NCI-H1105 treated with DMSO at 0.1 percent for 48 hours (cell line): ENCODE measurements at regions not wholly inside any gene's neighbourhood (a gene's known extent, or its start where the extent isn't known, plus 50 kb on each side); places are given as distances from the start of the nearest gene placed in this dataset.
"Not testable (repeated sequence)": the region's sequence is repeated elsewhere in the genome, so short reads cannot be mapped to it uniquely, and the experiment has no call there.

Experiments used
- DNase-seq: peaks from one replicate; lab custom pipeline; 2025; lab: John Stamatoyannopoulos, UW

- DNase-seq, result no peak
These were observed 50.3 kb downstream of the RBFOX3 start for GRCh38 chr17:79560527-79560926.

DNA sequence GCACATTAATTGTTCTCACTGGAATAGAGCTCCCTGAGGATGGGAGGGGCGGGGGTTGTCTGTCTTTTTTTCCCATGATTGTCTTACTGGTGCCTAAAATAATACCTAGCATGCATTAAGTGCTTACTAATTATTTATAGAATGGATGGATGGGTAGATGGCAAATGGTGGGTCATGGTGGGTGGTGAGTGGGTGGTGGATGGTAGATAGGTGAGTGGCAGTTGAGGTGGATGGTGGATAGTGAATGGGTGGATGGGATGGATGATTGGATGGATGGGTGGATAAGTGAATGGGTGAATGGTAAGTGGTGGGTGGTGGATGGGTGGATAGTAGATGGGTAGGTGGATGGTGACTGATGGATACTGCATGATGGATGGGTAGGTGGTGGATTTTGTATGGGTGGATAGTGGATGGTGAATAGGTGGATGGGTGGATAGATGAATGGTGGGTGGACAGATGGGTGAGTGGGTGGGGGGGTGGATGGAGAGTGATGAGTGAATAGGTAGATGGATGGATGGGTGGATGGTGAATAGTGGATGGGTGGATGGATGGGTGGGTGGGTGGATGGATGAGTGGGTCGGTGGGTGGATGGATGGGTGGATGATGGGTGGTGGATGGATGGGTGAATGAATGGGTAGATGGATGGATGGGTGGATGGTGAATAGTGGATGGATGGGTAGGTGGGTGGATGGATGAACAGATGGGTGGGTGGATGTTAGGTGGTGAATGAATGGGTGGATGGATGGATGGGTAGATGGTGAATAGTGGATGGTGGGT lies 51.6 kb downstream of the RBFOX3 start:
- no peak for DNase-seq

DNA sequence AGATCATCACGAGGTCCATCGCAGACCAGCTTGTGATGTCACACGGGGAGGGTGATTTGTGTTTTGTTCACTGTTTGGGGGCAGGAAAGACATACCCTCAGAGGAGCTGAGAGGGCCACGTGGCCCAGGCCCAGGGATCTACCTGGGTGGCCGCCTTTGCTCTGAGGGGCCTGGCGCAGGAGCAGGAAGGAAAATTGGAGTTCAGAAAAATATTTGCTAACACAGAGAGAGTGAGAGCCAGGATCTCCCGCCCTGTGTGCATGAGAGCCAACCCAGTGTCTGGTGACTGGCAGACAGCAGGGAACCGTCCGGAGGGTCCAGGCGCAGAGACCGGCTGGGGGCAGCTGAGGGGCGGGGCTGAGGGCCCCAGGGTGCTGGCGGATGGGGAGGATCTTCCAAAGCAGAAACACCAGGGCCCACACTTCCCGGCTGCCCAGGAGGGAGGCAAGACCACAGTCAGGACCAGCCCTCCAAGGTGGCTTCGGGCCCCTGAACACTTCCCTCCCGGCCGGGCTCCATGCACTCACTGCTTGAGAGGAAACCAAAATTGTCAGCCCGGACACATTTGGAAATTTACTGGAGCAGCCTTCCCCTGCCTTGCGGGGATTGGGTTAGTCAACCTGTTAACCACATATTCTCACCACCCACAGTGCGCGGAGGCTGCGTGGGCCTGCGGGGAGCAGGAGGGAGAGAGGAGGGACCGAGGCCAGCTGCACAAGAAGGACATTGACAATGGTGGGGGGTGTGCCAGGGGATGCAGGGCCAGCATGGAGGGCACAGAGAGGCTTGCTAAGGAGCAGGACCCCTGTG lies 52.6 kb downstream of the RBFOX3 start:
- DNase-seq, result no peak

- DNase-seq, result no peak
These were observed 53.4 kb downstream of the RBFOX3 start for GRCh38 chr17:79557276-79558090.

DNA sequence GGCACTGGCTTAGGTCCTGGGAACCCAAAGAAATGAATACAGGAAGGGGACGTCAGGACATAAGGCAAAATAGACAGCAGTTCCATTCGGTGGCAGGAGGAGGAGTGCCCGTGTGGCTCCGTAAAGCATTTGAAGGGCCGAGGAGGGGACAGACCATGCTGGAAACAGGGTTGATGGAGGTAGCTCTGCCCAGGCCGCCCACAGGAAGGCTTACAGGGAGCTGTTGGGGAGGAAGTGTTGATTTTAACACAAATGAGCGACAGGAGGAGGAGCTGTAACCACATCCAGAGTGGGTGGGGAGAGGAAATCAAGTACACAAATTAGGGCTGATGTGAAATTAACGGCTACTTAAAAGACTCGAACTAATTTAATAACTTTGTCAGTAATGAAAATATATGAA lies 54.6 kb downstream of the RBFOX3 start:
- no peak for DNase-seq

DNA sequence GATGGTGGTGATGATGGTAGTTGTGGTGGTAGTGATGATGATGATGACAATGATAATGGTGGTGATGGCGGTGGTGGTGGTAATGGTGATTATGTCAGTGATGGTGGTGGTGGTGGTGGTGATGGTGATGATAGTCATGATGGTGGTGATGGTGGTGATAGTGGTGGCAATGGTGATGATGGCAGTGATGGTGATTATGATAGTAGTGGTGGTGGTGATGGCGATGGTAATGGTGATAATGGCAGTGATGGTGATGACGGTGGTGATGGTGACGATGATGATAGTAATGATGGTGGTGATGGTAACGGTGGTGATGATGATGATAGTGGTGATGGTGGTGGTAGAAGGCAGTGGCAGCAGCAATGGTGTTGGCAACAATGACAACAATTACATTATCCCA lies 55.3 kb downstream of the RBFOX3 start:
- DNase-seq, result no peak

GRCh38 chr17:79554346-79554745 lies 56.5 kb downstream of the RBFOX3 start:
- not testable (repeated sequence) for DNase-seq

GRCh38 chr17:79552824-79553223 lies 58.0 kb downstream of the RBFOX3 start:
- DNase-seq, result no peak

DNA sequence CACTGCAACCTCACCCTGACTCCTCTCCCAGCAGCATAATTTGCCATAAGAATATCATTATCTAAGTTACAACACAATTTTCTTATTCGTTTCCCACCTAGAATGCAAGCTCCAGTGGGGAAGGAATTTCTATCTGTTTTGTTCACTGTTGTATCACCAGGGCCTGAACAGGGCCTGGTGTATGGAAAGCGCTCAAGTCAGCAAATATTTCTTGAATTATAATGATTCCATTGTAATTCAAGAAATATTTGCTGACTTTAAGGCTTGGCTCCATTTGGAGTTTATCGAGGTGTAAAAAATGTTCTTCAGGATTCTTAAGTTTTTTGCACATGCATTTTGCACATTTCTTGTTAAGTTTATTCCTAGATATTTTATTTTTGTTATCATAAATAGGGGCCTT lies 58.4 kb downstream of the RBFOX3 start:
- DNase-seq, result no peak

- DNase-seq, result no peak
These were observed 61.5 kb downstream of the RBFOX3 start for GRCh38 chr17:79549141-79549915.

DNA sequence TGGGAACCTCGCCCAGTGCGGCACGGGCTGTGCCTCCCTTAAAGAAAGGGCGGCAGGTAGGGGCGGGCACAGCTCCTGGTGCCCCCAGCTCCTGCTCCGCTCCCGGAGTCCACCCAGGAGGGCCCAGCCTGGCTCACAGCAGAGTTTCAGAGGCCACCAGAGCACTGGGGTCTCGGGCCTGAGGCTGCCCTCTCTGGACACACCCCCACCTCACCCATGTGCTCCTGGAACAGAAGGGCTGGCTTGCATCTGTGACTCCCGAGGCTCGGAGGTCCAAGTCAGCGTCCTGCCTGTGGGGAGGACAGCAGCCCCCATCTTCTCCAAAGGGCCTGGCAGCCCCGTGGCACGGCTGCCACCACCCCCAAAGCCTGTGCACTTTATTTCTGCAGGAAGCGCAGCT lies 62.7 kb downstream of the RBFOX3 start:
- DNase-seq, result no peak

DNA sequence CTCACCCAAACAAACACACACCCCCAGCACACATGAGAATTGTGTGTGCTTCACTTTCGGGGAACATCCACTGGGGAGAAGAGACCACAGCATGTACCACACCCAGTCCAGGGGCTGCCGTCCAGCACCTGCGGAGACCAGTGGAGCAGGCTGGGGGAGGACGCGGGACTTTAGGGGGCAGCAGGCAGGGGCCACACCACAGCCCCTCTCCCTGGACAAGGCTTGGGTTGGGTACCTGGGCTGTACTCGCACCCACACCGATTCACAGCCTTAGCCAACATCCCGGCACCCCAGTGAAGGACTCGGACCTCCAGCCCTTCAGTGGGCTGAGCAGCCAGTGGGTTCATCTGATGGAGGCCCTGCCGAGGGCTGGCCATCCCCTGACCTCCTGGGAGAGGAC lies 63.3 kb downstream of the RBFOX3 start:
- DNase-seq, result no peak

GRCh38 chr17:79547171-79547570 lies 63.7 kb downstream of the RBFOX3 start:
- DNase-seq, result not testable (repeated sequence)

- no peak for DNase-seq
These were observed 64.5 kb downstream of the RBFOX3 start for GRCh38 chr17:79546386-79546785.

DNA sequence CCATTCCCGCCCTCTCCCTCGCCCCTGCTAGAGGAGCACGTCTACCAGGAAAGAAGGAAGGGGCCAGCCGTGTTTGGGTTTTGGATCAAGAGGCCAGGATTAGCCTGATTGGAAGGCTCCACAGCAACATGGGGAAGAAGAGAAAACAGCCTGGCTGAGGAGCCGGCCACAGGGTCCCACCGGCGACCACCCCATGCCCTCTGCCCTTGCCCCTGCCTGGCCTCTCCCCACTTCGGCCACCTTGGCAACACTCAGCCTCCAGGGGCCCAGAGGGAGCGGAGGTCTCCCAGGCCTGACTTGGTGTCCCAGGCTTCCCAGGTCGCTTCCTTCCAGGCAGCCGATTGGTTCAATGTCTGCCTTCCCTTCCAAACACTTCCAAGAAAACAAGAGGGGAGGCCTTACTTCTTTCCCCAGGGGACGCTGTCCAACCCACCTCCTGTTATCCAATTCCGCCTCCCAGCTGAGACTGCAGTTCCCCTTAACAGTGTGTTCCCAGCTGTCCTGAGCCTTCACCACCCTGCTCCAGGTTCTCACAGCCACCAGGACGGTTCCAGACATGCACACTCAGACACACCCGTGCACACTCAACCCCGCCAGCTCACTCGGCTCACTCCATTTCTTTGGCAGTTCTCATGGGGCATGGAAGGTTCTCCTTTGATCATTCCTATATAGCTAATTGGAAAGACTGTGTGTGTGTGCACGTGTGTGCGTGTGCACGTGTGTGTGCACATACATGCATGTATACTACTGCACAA lies 65.4 kb downstream of the RBFOX3 start:
- no peak for DNase-seq

- no peak for DNase-seq
These were observed 66.5 kb downstream of the RBFOX3 start for GRCh38 chr17:79544142-79544914.

DNA sequence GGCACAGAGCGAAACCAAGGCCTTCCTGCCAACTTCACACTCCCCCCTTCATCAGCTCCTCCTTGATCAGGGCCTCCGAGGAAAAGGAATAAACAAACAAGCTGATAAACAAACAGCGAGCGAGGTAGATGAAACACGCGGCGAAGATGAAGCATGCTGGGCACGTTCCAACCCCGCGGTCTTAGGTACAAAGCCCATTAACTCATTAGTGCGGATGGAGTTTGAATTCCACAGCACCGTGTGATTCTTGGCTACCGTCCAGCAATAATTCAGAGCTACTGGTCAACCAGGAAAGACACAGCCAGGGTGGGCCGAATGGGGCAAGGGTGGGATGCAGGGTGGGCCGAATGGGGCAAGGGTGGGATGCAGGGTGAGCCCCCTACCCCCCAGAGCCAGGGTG lies 67.3 kb downstream of the RBFOX3 start:
- DNase-seq, result no peak

GRCh38 chr17:79542718-79543117 lies 68.1 kb downstream of the RBFOX3 start:
- DNase-seq, result no peak

DNA sequence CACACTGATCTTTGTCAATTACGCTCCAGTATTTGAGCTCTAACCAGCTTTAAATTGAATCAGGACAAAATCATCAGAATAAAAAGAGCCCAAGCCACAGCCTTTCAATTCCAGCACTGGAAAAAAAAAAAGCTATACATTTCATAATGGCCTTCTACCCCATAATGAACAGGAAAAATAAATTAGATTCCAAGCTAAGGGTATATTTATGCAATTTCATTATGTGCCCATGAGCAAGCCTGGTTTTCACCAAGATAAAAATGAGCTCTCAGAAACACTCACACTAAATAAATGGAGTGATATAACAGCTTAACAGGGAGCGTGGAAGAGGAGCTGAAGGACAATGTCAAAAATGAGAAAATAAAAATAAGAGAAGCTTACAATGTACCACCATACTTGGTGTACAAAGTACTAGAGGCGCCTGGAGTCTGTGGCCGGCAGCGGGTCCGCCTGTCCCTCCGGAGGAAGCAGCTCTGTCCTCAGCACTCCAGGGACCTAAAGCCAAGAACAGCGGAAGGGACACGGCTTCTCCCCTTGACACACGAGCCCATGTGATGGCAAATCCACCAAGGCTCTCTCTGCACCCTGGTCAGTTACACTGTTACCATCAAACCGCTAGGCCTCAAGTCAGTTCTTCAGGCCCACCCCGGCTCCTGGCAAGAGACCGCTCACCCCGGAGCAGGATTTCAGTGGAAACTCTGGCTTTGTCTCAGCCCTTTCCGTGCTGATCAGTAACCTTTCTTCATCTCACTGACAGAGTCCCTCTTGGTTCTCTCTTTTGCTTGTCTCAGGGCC lies 69.6 kb downstream of the RBFOX3 start:
- DNase-seq, result no peak
